Activated CD8-positive, alpha-beta memory T cell treated with anti-CD3 and anti-CD28 coated beads, Interleukin-2, amount 10 ng/mL, durations not matched to agents 7 days and 5 days (primary cell): ENCODE measurements at regions not wholly inside any gene's neighbourhood (a gene's known extent, or its start where the extent isn't known, plus 50 kb on each side); places are given as distances from the start of the nearest gene placed in this dataset.
A peak's percentile ranks its signal among the peaks of the same experiment; 100 is the strongest.
"Not testable (repeated sequence)": the region's sequence is repeated elsewhere in the genome, so short reads cannot be mapped to it uniquely, and the experiment has no call there.

Experiments used
- ATAC-seq: fragments of 150-1000 bp; cut with Tn5 transposase; one replicate; pipeline ENCODE4 v1.10.0; 2021; ENCODE audit warnings: moderate library complexity
- CTCF ChIA-PET: fragments of 350-600 bp; sonication (Branson Sonifier 250); formaldehyde crosslinking; loops from one replicate; lab custom pipeline; 2021; ENCODE audit warnings: antibody characterized with exemption; lab: Charles Lee
- DNase-seq: peaks from one replicate; pipeline ENCODE4 v3.0.0-alpha.2; 2020
- H3K27ac Mint-ChIP-seq: one replicate; pipeline ENCODE4 v1.8.0; 2021; ENCODE audit warnings: mild to moderate bottlenecking, mixed read lengths
- H3K27me3 Mint-ChIP-seq: one replicate; pipeline ENCODE4 v1.8.0; 2021; ENCODE audit warnings: mixed read lengths
- H3K36me3 Mint-ChIP-seq: one replicate; pipeline ENCODE4 v1.8.0; 2021; ENCODE audit warnings: mild to moderate bottlenecking, mixed read lengths
- H3K4me1 Mint-ChIP-seq: one replicate; pipeline ENCODE4 v1.8.0; 2021; ENCODE audit warnings: mixed read lengths
- H3K4me3 Mint-ChIP-seq: one replicate; pipeline ENCODE4 v1.8.0; 2021; ENCODE audit warnings: mild to moderate bottlenecking, moderate library complexity, mixed read lengths
- H3K9me3 Mint-ChIP-seq: one replicate; pipeline ENCODE4 v1.8.0; 2022; ENCODE audit warnings: low read depth, mixed read lengths

- DNase-seq (no peak), ATAC-seq (no peak)
- H3K9me3 Mint-ChIP-seq, result peaks cover 2% of the 10 kb centered on the region
- no peaks in the 10 kb centered on the region for H3K36me3 Mint-ChIP-seq
- CTCF ChIA-PET, result no interaction called here
- no peak overlapping the region for H3K4me3 Mint-ChIP-seq
- H3K27me3 Mint-ChIP-seq, result no peaks in the 10 kb centered on the region
- H3K27ac Mint-ChIP-seq, result no peak overlapping the region
- no peaks in the 10 kb centered on the region for H3K4me1 Mint-ChIP-seq
Observed at GRCh38 chr10:55742487-55742886, 618.6 kb downstream of the ZWINT start.

- H3K27ac Mint-ChIP-seq, H3K4me3 Mint-ChIP-seq, CTCF ChIA-PET, H3K9me3 Mint-ChIP-seq, H3K27me3 Mint-ChIP-seq, ATAC-seq, DNase-seq, H3K4me1 Mint-ChIP-seq, H3K36me3 Mint-ChIP-seq: not testable (repeated sequence)
Observed at GRCh38 chr10:55740767-55741166, 620.3 kb downstream of the ZWINT start.

- Mint-ChIP-seq H3K4me1 (no peaks in the 10 kb centered on the region), H3K27me3 (no peaks in the 10 kb centered on the region), H3K4me3 (no peak overlapping the region), H3K9me3 (peaks cover 2% of the 10 kb centered on the region), H3K27ac (no peak overlapping the region), H3K36me3 (no peaks in the 10 kb centered on the region)
- no peak for DNase-seq
- CTCF ChIA-PET, result no interaction called here
- no peak for ATAC-seq
Observed at GRCh38 chr10:55740110-55740509, 620.9 kb downstream of the ZWINT start.

- H3K4me3 Mint-ChIP-seq, result no peak overlapping the region
- no peak for ATAC-seq
- H3K9me3 Mint-ChIP-seq, result peaks cover 5% of the 10 kb centered on the region
- H3K36me3 Mint-ChIP-seq, result no peaks in the 10 kb centered on the region
- no peaks in the 10 kb centered on the region for H3K4me1 Mint-ChIP-seq
- no peaks in the 10 kb centered on the region for H3K27me3 Mint-ChIP-seq
- H3K27ac Mint-ChIP-seq, result no peak overlapping the region
- no peak for DNase-seq
- CTCF ChIA-PET, result no interaction called here
Observed at GRCh38 chr10:55734112-55734511, 626.9 kb downstream of the ZWINT start.

GRCh38 chr10:55704950-55705349, 656.1 kb downstream of the ZWINT start:
- H3K4me1 Mint-ChIP-seq, result no peaks in the 10 kb centered on the region
- CTCF ChIA-PET, result no interaction called here
- H3K27ac Mint-ChIP-seq, result no peak overlapping the region
- no peaks in the 10 kb centered on the region for H3K27me3 Mint-ChIP-seq
- DNase-seq (no peak), ATAC-seq (no peak)
- H3K36me3 Mint-ChIP-seq, result no peaks in the 10 kb centered on the region
- H3K9me3 Mint-ChIP-seq, result peaks cover 15% of the 10 kb centered on the region
- no peak overlapping the region for H3K4me3 Mint-ChIP-seq

GRCh38 chr10:55668326-55668922, 692.6 kb downstream of the ZWINT start:
- Mint-ChIP-seq H3K27me3 (no peaks in the 10 kb centered on the region), H3K4me1 (no peaks in the 10 kb centered on the region), H3K36me3 (no peaks in the 10 kb centered on the region), H3K27ac (no peak overlapping the region), H3K9me3 (peaks cover 13% of the 10 kb centered on the region), H3K4me3 (no peak overlapping the region)
- DNase-seq (no peak), ATAC-seq (no peak)
- CTCF ChIA-PET, result no interaction called here

- H3K36me3 Mint-ChIP-seq, result no peaks in the 10 kb centered on the region
- no peak for ATAC-seq
- peaks cover 7% of the 10 kb centered on the region for H3K9me3 Mint-ChIP-seq
- H3K27me3 Mint-ChIP-seq, result no peaks in the 10 kb centered on the region
- no peaks in the 10 kb centered on the region for H3K4me1 Mint-ChIP-seq
- no peak overlapping the region for H3K27ac Mint-ChIP-seq
- H3K4me3 Mint-ChIP-seq, result no peak overlapping the region
- DNase-seq, result no peak
- CTCF ChIA-PET, result no interaction called here
Observed at GRCh38 chr10:55653531-55653930, 707.5 kb downstream of the ZWINT start.

- Mint-ChIP-seq H3K27me3 (no peaks in the 10 kb centered on the region), H3K4me1 (no peaks in the 10 kb centered on the region), H3K9me3 (peaks cover 3% of the 10 kb centered on the region), H3K36me3 (no peaks in the 10 kb centered on the region), H3K27ac (no peak overlapping the region), H3K4me3 (no peak overlapping the region)
- CTCF ChIA-PET, result no interaction called here
- no peak for ATAC-seq
- DNase-seq, result no peak
Observed at GRCh38 chr10:55641601-55642000, 719.5 kb downstream of the ZWINT start.

- ATAC-seq (no peak), DNase-seq (no peak)
- Mint-ChIP-seq H3K4me3 (no peak overlapping the region), H3K27me3 (peaks cover 20% of the 10 kb centered on the region), H3K36me3 (no peaks in the 10 kb centered on the region), H3K9me3 (no peaks in the 10 kb centered on the region), H3K27ac (peak overlapping the region; percentile 68), H3K4me1 (peaks cover 2% of the 10 kb centered on the region)
- CTCF ChIA-PET, result no interaction called here
Observed at GRCh38 chr10:55631071-55631654, 729.9 kb downstream of the ZWINT start.

- peak overlapping the region; percentile 28 for H3K27ac Mint-ChIP-seq
- no peak for ATAC-seq
- H3K9me3 Mint-ChIP-seq, result no peaks in the 10 kb centered on the region
- H3K4me1 Mint-ChIP-seq, result peaks cover 2% of the 10 kb centered on the region
- H3K4me3 Mint-ChIP-seq, result no peak overlapping the region
- H3K27me3 Mint-ChIP-seq, result peaks cover 20% of the 10 kb centered on the region
- no peaks in the 10 kb centered on the region for H3K36me3 Mint-ChIP-seq
- DNase-seq, result no peak
- CTCF ChIA-PET, result no interaction called here
Observed at GRCh38 chr10:55630491-55631056, 730.5 kb downstream of the ZWINT start.

GRCh38 chr10:55629793-55630490, 731.1 kb downstream of the ZWINT start:
- Mint-ChIP-seq H3K4me3 (no peak overlapping the region), H3K4me1 (peaks cover 2% of the 10 kb centered on the region), H3K27me3 (peaks cover 20% of the 10 kb centered on the region), H3K27ac (peak overlapping the region; percentile 57), H3K9me3 (no peaks in the 10 kb centered on the region), H3K36me3 (no peaks in the 10 kb centered on the region)
- CTCF ChIA-PET, result no interaction called here
- no peak for DNase-seq
- ATAC-seq, result no peak

- CTCF ChIA-PET, result no interaction called here
- no peaks in the 10 kb centered on the region for H3K9me3 Mint-ChIP-seq
- H3K4me1 Mint-ChIP-seq, result peaks cover 2% of the 10 kb centered on the region
- peaks cover 20% of the 10 kb centered on the region for H3K27me3 Mint-ChIP-seq
- no peak overlapping the region for H3K27ac Mint-ChIP-seq
- ATAC-seq (no peak), DNase-seq (no peak)
- H3K4me3 Mint-ChIP-seq, result no peak overlapping the region
- no peaks in the 10 kb centered on the region for H3K36me3 Mint-ChIP-seq
Observed at GRCh38 chr10:55628260-55628701, 732.8 kb downstream of the ZWINT start.

- Mint-ChIP-seq H3K27ac (no peak overlapping the region), H3K36me3 (no peaks in the 10 kb centered on the region), H3K9me3 (no peaks in the 10 kb centered on the region), H3K27me3 (peaks cover 20% of the 10 kb centered on the region), H3K4me1 (peaks cover 2% of the 10 kb centered on the region), H3K4me3 (no peak overlapping the region)
- no peak for DNase-seq
- no peak for ATAC-seq
- CTCF ChIA-PET, result interaction anchor here (0.6 kb wide), 1 partner anchor 1628 kb away, joined by 3 read pairs; no protein-coding TSS in a partner anchor
Observed at GRCh38 chr10:55627501-55628051, 733.5 kb downstream of the ZWINT start.
